ENCODE measurements at regions not wholly inside any gene's neighbourhood (a gene's known extent, or its start where the extent isn't known, plus 50 kb on each side); places are given as distances from the start of the nearest gene placed in this dataset.

DNA sequence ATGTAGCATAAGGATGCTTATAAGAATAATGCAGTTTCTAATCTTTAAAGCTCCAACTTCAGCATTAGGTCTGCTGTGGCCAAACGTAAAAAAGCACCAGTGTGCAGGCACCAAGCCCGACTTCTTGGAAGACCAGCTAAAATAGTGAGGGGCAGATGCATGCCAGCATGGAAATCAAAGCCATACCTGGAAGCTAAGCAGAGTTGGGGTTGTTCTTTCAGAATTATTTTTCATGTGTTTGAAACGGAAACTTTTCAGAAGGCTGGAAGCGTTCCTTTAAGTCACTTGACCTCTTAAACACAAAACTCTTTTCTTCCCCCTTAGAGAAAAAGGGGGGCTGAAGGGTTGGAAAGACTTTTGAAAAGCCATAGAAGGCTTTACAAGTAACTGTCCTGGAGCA is 329.2 kb upstream of the C1orf87 start:
- TF ChIP-seq, protein P1, sequence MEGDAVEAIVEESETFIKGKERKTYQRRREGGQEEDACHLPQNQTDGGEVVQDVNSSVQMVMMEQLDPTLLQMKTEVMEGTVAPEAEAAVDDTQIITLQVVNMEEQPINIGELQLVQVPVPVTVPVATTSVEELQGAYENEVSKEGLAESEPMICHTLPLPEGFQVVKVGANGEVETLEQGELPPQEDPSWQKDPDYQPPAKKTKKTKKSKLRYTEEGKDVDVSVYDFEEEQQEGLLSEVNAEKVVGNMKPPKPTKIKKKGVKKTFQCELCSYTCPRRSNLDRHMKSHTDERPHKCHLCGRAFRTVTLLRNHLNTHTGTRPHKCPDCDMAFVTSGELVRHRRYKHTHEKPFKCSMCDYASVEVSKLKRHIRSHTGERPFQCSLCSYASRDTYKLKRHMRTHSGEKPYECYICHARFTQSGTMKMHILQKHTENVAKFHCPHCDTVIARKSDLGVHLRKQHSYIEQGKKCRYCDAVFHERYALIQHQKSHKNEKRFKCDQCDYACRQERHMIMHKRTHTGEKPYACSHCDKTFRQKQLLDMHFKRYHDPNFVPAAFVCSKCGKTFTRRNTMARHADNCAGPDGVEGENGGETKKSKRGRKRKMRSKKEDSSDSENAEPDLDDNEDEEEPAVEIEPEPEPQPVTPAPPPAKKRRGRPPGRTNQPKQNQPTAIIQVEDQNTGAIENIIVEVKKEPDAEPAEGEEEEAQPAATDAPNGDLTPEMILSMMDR (IDR thresholded peaks at IDR 0.05; ENCODE audit: insufficient read depth, low read length, poor library complexity, severe bottlenecking): no peak
- no peak for TF ChIP-seq EZH2phosphoT487 (conservative IDR thresholded peaks at IDR 0.05; ENCODE audit: low read length)

Measured in SU-DHL-6 (cell line).